Panc1 (cell line): ENCODE measurements at regions not wholly inside any gene's neighbourhood (a gene's known extent, or its start where the extent isn't known, plus 50 kb on each side); places are given as distances from the start of the nearest gene placed in this dataset.

ENCODE experiments used
- ATAC-seq: fragments of 200-7000 bp; cut with Tn5 transposase; 2 replicates; pipeline ENCODE4 v1.9.1; 2020; ENCODE audit warnings: mild to moderate bottlenecking, moderate library complexity
- BruUV-seq: library from RNA; stranded (reverse); fragments of 400-500 nt; replicated peaks from 2 replicates; lab custom pipeline; 2021; lab: Mats Ljungman, UMichigan
- CTCF ChIA-PET: fragments of 300-600 bp; sonication (Branson Sonifier 250); formaldehyde crosslinking; loops from one replicate; lab custom pipeline; 2022; ENCODE audit warnings: antibody characterized with exemption; lab: Charles Lee
- POLR2A ChIA-PET: fragments of 300-600 bp; sonication (Branson Sonifier 250); formaldehyde crosslinking; loops from one replicate; lab custom pipeline; 2022; ENCODE audit warnings: antibody characterized with exemption; lab: Charles Lee
- DNase-seq: peaks from one replicate; pipeline ENCODE4 v3.0.0-alpha.2; 2010; ENCODE audit warnings: low read depth, low spot score
- H3K27ac ChIP-seq: 2 replicates; pipeline ENCODE4 v1.5.1; 2011; ENCODE audit warnings: mild to moderate bottlenecking, low read length, inconsistent platforms
- H3K27me3 ChIP-seq: fragments of 200-500 bp; sonication (Bioruptor generic); 2 replicates; pipeline ENCODE4 v1.6.0; 2014; ENCODE audit warnings: low read length, inconsistent platforms; ENCODE audit not compliant: control insufficient read depth, insufficient read depth
- H3K36me3 ChIP-seq: fragments of 200-500 bp; sonication (Bioruptor generic); 2 replicates; pipeline ENCODE4 v1.5.1; 2014; ENCODE audit warnings: inconsistent platforms, mild to moderate bottlenecking, low read length, moderate library complexity; ENCODE audit not compliant: control insufficient read depth, insufficient read depth
- H3K4me1 ChIP-seq: 2 replicates; pipeline ENCODE4 v1.5.1; 2011; ENCODE audit warnings: inconsistent platforms, mild to moderate bottlenecking, low read length, moderate library complexity; ENCODE audit not compliant: control insufficient read depth, insufficient read depth
- H3K4me3 ChIP-seq, 2 experiments: 2 replicates each; pipeline ENCODE4 v1.5.1; 2011 to 2012; ENCODE audit warnings: low read depth in 2 of 2, low read length in 2 of 2, mild to moderate bottlenecking in 2 of 2, inconsistent platforms in 1 of 2, moderate library complexity in 1 of 2
- H3K9me3 ChIP-seq: fragments of 200-500 bp; sonication (Bioruptor generic); 2 replicates; pipeline ENCODE4 v1.5.1; 2014; ENCODE audit warnings: low read depth, mild to moderate bottlenecking, inconsistent platforms, low read length, moderate library complexity; ENCODE audit not compliant: control insufficient read depth, insufficient read depth
- CTCF ChIP-seq: fragments of 450-650 bp; IDR thresholded peaks from 2 replicates; pipeline ENCODE4 v1.5.1; 2017; ENCODE audit warnings: mild to moderate bottlenecking
- POLR2AphosphoS5 ChIP-seq: IDR thresholded peaks from 2 replicates; pipeline ENCODE4 v1.6.1; 2012; ENCODE audit warnings: mild to moderate bottlenecking, low read depth, low read length, moderate library complexity
- REST ChIP-seq, 2 experiments: IDR thresholded peaks; 2 replicates each; pipeline ENCODE4 v1.6.1; 2011 to 2012; ENCODE audit warnings: low read depth in 2 of 2, control low read depth in 1 of 2, low read length in 1 of 2, mild to moderate bottlenecking in 1 of 2, moderate library complexity in 1 of 2; ENCODE audit not compliant: insufficient read depth in 1 of 2
- SIN3A ChIP-seq: IDR thresholded peaks from 2 replicates; pipeline ENCODE4 v1.6.1; 2012; ENCODE audit warnings: low read depth, mild to moderate bottlenecking, low read length, moderate library complexity, borderline replicate concordance; ENCODE audit not compliant: insufficient read depth
- TCF7L2 ChIP-seq: IDR thresholded peaks from 2 replicates; pipeline ENCODE4 v1.6.1; 2011; ENCODE audit warnings: mild to moderate bottlenecking, low read depth, low read length, inconsistent platforms
- in situ Hi-C: cut with HindIII; loops from 2 replicates; pipeline ENCODE4 v1.10.0; 2016; ENCODE audit warnings: low sequenced_read_pairs, low pct_unique_long_range_greater_than_20kb
- intact Hi-C: fragments of 100-400 bp; cut with micrococcal nuclease; formaldehyde crosslinking; loops from one replicate; pipeline ENCODE4 v1.10.0; 2022; ENCODE audit not compliant: unreplicated experiment

GRCh38 chr5:2133080-2133479, 250.4 kb upstream of the IRX4 start:
- Histone ChIP-seq H3K4me3 (no peak overlapping the region), H3K9me3 (no peaks in the 10 kb centered on the region), H3K4me1 (no peaks in the 10 kb centered on the region), H3K27ac (no peak overlapping the region), H3K27me3 (no peaks in the 10 kb centered on the region; the same call in 1 of the 2 replicates), H3K36me3 (no peaks in the 10 kb centered on the region)
- CTCF ChIA-PET: no interaction called here
- intact Hi-C loops (no loop called here), in situ Hi-C loops (no loop called here)
- no peak for DNase-seq
- no peak for TF ChIP-seq REST (IDR thresholded peaks at IDR 0.05; ENCODE audit: insufficient read depth in 1 of 2, low read depth in 2 of 2, low read length in 1 of 2)
- no peak for TF ChIP-seq TCF7L2
- TF ChIP-seq SIN3A: no peak
- no peak for TF ChIP-seq CTCF
- no peak for TF ChIP-seq POLR2AphosphoS5
- no peak for ATAC-seq
- POLR2A ChIA-PET: no interaction called here
- BruUV-seq: no TSS peak

- BruUV-seq: no TSS peak
- Histone ChIP-seq H3K9me3 (no peaks in the 10 kb centered on the region), H3K36me3 (no peaks in the 10 kb centered on the region), H3K27me3 (no peaks in the 10 kb centered on the region; the same call in 1 of the 2 replicates), H3K4me3 (no peak overlapping the region), H3K27ac (no peak overlapping the region), H3K4me1 (no peaks in the 10 kb centered on the region)
- POLR2A ChIA-PET: no interaction called here
- DNase-seq (no peak), ATAC-seq (no peak)
- CTCF ChIA-PET: no interaction called here
- intact Hi-C loops: no loop called here
- TF ChIP-seq TCF7L2: no peak
- TF ChIP-seq REST (IDR thresholded peaks at IDR 0.05; ENCODE audit: insufficient read depth in 1 of 2, low read depth in 2 of 2, low read length in 1 of 2): no peak
- TF ChIP-seq CTCF: no peak
- TF ChIP-seq POLR2AphosphoS5: no peak
- no peak for TF ChIP-seq SIN3A
- in situ Hi-C loops: no loop called here
These were observed 249.7 kb upstream of the IRX4 start for GRCh38 chr5:2132497-2132847.
